Sciatic nerve (tissue), 2 donors: ENCODE measurements at regions not wholly inside any gene's neighbourhood (a gene's known extent, or its start where the extent isn't known, plus 50 kb on each side); places are given as distances from the start of the nearest gene placed in this dataset.
"Not testable (repeated sequence)": the region's sequence is repeated elsewhere in the genome, so short reads cannot be mapped to it uniquely, and the experiment has no call there.

ENCODE experiments used
- ATAC-seq: fragments of 200-7000 bp; cut with Tn5 transposase; one replicate; pipeline ENCODE4 v1.9.1; 2020; ENCODE audit warnings: mild to moderate bottlenecking, moderate library complexity
- DNase-seq: peaks from one replicate; pipeline ENCODE4 v3.0.0-alpha.2; 2020; ENCODE audit warnings: low spot score
- intact Hi-C: fragments of 100-400 bp; cut with DNase I; formaldehyde crosslinking; loops from one replicate; pipeline ENCODE4 v1.14.2; 2022
- donor health status: DM: no; HTN: no; CAD: no.
- donor health status: DM: no; HTN: no; CAD: no.

GRCh38 chr3:34856081-34856947 is 783.0 kb upstream of the ARPP21 start:
- no peak for ATAC-seq
- DNase-seq = no peak
- intact Hi-C loops = no loop called here

DNA sequence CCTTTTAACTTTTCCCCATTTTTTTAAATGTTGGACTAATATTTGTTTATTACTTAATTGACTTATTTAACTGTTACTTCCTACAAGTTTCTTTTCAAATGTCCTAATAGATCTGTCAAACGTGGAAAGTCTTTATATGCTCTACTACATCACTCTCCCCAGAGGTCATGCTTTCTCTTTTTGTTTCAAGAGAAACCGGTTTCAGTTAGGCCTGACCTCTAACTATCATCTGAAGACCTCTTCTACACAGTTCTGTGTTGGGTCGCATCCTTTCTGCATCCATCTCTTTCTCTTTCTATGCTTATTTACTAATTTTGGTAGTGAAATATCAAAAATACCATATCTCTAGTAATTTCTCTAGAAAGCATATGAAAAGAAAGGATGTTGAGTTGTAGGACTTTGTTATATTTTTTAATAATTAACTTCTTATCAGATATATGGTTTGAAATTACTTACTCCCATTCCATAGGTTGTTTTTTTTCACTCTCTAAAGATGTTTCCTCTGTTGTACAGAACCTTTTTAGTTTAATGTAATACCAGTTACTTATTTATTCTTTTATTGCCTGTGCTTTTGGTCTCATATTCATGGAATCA is 781.2 kb upstream of the ARPP21 start:
- no peak for ATAC-seq
- DNase-seq = no peak
- intact Hi-C loops = no loop called here

GRCh38 chr3:34859746-34860145 is 779.6 kb upstream of the ARPP21 start:
- ATAC-seq = no peak
- no peak for DNase-seq
- intact Hi-C loops = no loop called here

DNA sequence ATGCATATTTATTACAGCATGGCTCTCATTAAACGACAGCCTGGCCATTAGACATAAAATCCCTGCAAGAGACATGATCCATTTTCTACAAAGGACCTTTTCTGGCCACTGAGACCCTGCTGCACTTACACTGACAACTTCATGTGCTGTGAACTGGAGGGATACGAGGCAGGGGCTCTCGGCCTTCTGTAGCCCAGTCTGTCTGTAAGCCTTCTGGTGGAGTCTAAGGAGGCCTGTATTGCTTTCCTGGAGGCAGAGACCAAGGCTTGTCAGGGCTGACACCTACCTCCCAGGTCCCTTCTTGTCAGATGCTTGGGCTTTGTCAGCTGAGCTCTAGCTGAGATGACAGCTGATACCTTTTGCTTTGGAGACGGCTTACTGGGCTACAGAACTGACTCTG is 776.9 kb upstream of the ARPP21 start:
- intact Hi-C loops = no loop called here
- DNase-seq (no peak), ATAC-seq (no peak)

DNA sequence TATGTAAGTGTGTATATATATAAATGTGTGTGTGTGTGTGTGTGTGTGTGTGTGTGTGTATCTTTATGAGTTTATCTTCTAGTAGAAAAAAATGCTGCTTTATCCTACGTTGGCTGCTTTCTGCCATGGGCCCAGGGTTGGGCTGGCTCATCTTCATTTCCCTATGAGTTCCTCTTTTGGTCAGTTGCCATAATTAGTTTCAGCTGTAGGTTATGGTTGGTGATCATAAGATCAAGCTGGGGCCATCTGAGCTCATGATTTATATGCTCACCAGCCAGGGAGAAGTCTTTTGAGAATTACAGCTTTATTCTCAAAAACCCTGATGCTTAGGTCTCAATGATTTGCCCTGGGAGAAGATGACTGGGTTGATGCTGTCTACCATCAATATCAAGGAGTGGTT is 775.8 kb upstream of the ARPP21 start:
- intact Hi-C loops = no loop called here
- DNase-seq (no peak), ATAC-seq (no peak)

GRCh38 chr3:34864011-34864410 is 775.3 kb upstream of the ARPP21 start:
- intact Hi-C loops = no loop called here
- ATAC-seq = no peak
- no peak for DNase-seq

GRCh38 chr3:34865346-34865745 is 774.0 kb upstream of the ARPP21 start:
- ATAC-seq (no peak), DNase-seq (no peak)
- intact Hi-C loops = no loop called here

GRCh38 chr3:34868935-34869334 is 770.4 kb upstream of the ARPP21 start:
- intact Hi-C loops = no loop called here
- DNase-seq (no peak), ATAC-seq (no peak)

GRCh38 chr3:34869696-34870095 is 769.6 kb upstream of the ARPP21 start:
- ATAC-seq = no peak
- intact Hi-C loops = no loop called here
- no peak for DNase-seq

DNA sequence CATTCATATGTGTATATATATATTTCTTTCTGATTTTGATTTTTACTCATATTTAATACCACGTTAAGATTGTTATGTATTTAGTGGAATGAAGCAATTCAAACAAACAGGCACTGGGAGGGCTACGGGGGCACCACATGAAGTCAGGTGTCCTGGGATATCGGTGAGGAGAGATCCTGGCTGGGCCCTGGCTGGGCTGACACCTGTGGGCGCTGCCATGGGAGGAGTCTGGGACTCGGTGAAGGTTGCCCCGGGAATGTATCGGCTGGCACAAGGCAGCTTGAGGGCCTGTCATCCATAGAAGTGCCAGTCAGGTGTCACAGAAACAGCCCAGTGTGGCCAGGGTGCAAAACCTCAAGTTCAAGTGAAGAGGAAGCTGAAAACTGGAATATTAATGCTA is 766.9 kb upstream of the ARPP21 start:
- DNase-seq (no peak), ATAC-seq (no peak)
- intact Hi-C loops = no loop called here

DNA sequence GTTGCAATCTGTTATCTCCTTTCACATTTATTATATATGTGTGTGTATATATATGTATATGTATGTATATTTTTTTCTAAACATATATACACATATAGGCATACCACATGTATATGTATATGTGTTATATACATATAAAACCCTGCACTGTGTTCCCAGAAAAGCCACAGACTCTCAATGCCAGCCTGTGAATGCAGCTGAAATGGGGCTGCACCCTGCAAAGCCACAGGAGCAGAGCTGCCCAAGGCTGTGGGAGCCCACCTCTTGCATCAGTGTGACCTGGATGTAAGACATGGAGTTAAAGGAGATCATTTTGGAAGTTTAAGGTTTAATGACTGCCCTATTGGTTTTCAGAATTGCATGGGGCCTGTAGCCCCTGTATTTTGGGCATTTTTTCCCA is 762.3 kb upstream of the ARPP21 start:
- intact Hi-C loops = no loop called here
- DNase-seq (no peak), ATAC-seq (no peak)

DNA sequence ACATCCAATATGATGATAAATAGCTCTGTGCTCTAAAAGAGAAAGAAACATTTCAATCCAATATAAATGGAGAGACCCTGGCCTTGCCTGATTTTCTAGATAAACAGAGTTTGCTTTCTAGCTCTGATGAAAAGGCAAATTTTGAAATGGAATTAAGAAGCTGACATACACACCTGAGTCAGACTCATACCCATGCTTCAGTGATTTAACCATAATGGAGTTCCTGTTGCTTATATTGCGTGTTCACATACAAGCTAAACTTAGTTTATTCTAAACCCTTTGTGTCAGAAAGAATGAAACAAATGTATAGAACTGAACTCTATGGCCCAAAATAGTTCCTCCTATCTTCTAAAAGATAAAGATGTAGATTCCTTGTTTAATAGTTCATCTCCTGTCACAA is 760.8 kb upstream of the ARPP21 start:
- DNase-seq (no peak), ATAC-seq (no peak)
- intact Hi-C loops = no loop called here

DNA sequence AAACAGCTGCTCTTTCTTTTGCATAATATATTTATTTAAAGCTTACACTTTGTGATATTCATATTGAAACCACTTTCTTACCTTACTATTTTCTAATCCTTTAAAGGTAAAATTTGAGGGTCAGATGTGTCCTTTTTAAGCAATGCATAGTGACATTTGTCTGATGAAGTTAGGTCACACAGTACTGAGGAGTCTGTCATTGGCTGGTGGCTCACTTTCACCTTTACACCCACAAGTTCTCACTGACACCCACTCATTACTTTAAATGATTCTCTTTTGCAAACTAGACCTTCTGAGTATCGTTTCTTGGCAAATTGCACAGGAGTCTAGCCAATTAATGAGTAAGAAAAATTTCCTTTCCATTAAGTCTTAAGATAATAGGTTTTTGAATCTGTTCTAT is 758.3 kb upstream of the ARPP21 start:
- intact Hi-C loops = no loop called here
- DNase-seq = no peak
- ATAC-seq = no peak

DNA sequence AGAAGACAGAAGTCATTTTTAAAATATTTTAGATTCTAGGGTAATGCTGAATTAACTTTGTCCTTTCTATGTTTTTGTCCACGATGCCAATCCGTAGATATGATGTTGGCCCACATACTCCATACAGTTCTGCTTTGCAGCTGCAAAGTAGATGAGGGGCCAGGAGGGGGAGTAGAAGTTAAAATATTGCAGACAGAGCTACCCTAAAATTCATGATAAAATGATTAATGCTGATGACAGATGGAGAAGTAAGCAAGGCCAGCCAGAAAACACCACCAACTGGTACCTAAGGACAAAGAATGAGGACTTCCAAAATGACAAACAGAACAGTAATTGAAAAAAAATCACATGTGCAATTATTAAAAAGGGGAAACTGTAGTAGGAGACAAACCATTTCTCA is 756.6 kb upstream of the ARPP21 start:
- DNase-seq (no peak), ATAC-seq (no peak)
- intact Hi-C loops = no loop called here

- no peak for DNase-seq
- no peak for ATAC-seq
- intact Hi-C loops = no loop called here
Observed at GRCh38 chr3:34884007-34884406, 755.3 kb upstream of the ARPP21 start.

GRCh38 chr3:34886443-34886842 is 752.9 kb upstream of the ARPP21 start:
- DNase-seq = no peak
- no peak for ATAC-seq
- intact Hi-C loops = no loop called here

DNA sequence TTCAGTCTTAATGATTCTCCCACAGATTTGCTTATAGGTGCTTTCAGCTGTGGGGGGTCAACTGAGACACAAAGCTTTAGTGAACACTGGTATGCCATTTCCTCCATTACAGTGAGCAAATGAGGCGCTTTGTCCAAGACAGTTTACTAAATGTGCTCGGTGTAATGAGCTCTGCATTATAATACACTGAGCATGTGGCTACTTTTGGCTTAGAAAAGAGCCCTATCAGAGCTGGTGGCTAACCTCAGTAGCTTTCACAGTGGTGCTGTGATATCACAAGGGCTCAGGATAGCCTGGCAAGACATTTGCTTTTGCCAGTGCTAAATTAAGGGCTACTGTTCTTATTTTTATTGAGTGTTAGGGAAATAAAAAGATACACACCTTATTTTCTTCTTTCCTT is 749.7 kb upstream of the ARPP21 start:
- ATAC-seq (no peak), DNase-seq (no peak)
- intact Hi-C loops = no loop called here

DNA sequence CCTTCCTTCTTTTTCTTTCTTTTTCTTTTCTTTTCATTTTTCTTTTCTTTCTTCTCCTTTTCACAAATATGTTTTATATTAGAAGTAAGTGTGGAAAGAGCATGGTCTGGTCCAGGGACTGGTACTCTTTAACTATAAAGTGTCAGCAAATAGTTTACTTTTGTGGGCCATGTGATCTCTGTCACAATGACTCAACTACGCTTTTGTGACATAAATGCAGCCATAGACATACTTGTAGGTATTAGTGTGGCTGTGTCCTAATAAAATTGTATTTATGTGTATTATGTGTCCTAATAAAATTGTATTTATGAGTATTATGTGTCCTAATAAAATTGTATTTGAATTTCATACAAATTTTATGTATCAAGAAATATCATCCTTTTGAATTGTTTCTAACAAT is 749.1 kb upstream of the ARPP21 start:
- intact Hi-C loops = no loop called here
- DNase-seq (no peak), ATAC-seq (no peak)

GRCh38 chr3:34891941-34892340 is 747.4 kb upstream of the ARPP21 start:
- intact Hi-C loops = no loop called here

GRCh38 chr3:34895841-34896240 is 743.5 kb upstream of the ARPP21 start:
- DNase-seq = no peak
- ATAC-seq = no peak
- intact Hi-C loops = no loop called here

More at GRCh38 chr3:34891941-34892340, 747.4 kb upstream of the ARPP21 start:
- no peak for DNase-seq
- ATAC-seq = no peak

GRCh38 chr3:34909679-34910078 is 729.6 kb upstream of the ARPP21 start:
- DNase-seq, intact Hi-C loops, ATAC-seq: not testable (repeated sequence)
